ENCODE measurements at regions not wholly inside any gene's neighbourhood (a gene's known extent, or its start where the extent isn't known, plus 50 kb on each side); places are given as distances from the start of the nearest gene placed in this dataset.

- no peak for TF ChIP-seq CTCF (IDR thresholded peaks at IDR 0.05)
- no peak for DNase-seq (ENCODE audit: low spot score)
- no peak for ATAC-seq (ENCODE audit: low FRiP score)
These were observed 405.5 kb downstream of the RND3 start for GRCh38 chr2:150081775-150082481.

- ATAC-seq (ENCODE audit: low FRiP score) (no peak), DNase-seq (ENCODE audit: low spot score) (no peak)
- no peak for TF ChIP-seq CTCF (IDR thresholded peaks at IDR 0.05)
These were observed 411.2 kb downstream of the RND3 start for GRCh38 chr2:150076281-150076680.

- no peak for ATAC-seq (ENCODE audit: low FRiP score)
These were observed 411.6 kb downstream of the RND3 start for GRCh38 chr2:150075831-150076230.

GRCh38 chr2:150066490-150066889, 421.0 kb downstream of the RND3 start:
- no peak for TF ChIP-seq CTCF (IDR thresholded peaks at IDR 0.05)
- ATAC-seq (ENCODE audit: low FRiP score) = no peak
- DNase-seq (ENCODE audit: low spot score) = no peak

More at GRCh38 chr2:150075831-150076230, 411.6 kb downstream of the RND3 start:
- TF ChIP-seq CTCF (IDR thresholded peaks at IDR 0.05) = no peak
- no peak for DNase-seq (ENCODE audit: low spot score)

GRCh38 chr2:150063931-150064548, 423.4 kb downstream of the RND3 start:
- DNase-seq (ENCODE audit: low spot score) (no peak), ATAC-seq (ENCODE audit: low FRiP score) (no peak)
- TF ChIP-seq CTCF (IDR thresholded peaks at IDR 0.05) = no peak

- ATAC-seq (ENCODE audit: low FRiP score) (no peak), DNase-seq (ENCODE audit: low spot score) (no peak)
- no peak for TF ChIP-seq CTCF (IDR thresholded peaks at IDR 0.05)
These were observed 424.0 kb downstream of the RND3 start for GRCh38 chr2:150063432-150063889.

GRCh38 chr2:150062416-150062815, 425.1 kb downstream of the RND3 start:
- DNase-seq (ENCODE audit: low spot score) (no peak), ATAC-seq (ENCODE audit: low FRiP score) (no peak)
- TF ChIP-seq CTCF (IDR thresholded peaks at IDR 0.05) = no peak

Measured in omental fat pad (tissue), 3 donors.